ENCODE measurements at regions not wholly inside any gene's neighbourhood (a gene's known extent, or its start where the extent isn't known, plus 50 kb on each side); places are given as distances from the start of the nearest gene placed in this dataset.

DNA sequence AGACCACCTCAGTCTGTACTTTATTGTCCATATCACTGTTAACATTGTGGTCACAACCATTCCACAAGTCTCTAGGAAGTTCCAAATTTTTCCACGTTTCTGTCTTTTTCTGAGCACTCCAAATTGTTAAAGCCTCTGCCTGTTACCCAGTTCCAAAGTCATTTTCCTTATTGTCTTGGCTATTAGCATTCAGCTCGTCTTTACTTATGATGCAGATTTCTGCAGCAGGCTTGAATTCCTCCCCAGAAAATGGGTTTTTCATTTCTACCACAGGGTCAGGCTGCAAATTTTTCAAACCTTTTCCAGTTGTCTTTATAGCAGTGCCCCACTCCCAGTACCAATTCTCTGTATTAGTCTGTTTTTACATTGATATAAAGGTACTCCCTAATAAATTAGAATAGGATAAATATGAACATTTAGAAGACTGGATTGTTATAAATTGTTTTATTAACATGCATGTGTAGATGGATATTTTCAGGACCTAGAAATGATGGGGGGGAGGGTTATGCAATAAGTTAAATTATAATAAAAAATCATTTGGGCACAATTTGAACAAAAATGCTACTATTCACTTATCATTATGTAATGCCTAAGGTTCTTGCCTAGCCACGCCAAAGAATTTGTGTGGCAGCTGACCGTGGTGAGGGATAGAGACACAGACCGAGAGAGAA is 595.3 kb upstream of the ADGRB3 start:
- H4K20me1 ChIP-seq (ENCODE audit: insufficient read depth) = no peaks in the 10 kb centered on the region
- no peak for TF ChIP-seq CTCF (conservative IDR thresholded peaks at IDR 0.05; ENCODE audit: low read depth, low read length)
- no peaks in the 10 kb centered on the region for H3K4me1 ChIP-seq (ENCODE audit: low read depth, poor library complexity, severe bottlenecking)
- H3K27me3 ChIP-seq (ENCODE audit: insufficient read depth, low read depth) = no peaks in the 10 kb centered on the region
- H3K36me3 ChIP-seq (ENCODE audit: insufficient read depth) = no peaks in the 10 kb centered on the region
- no peak overlapping the region for H3K27ac ChIP-seq
- no peaks in the 10 kb centered on the region for H3K79me2 ChIP-seq (ENCODE audit: insufficient read depth, low read depth)
- no peak overlapping the region for H3K4me3 ChIP-seq (IDR thresholded peaks at IDR 0.05; ENCODE audit: insufficient read depth, low read depth, low read length)
- H2AFZ ChIP-seq (ENCODE audit: low read depth) = no peak overlapping the region
- H3K4me2 ChIP-seq = no peak overlapping the region
- H3K9ac ChIP-seq = no peak overlapping the region

DNA sequence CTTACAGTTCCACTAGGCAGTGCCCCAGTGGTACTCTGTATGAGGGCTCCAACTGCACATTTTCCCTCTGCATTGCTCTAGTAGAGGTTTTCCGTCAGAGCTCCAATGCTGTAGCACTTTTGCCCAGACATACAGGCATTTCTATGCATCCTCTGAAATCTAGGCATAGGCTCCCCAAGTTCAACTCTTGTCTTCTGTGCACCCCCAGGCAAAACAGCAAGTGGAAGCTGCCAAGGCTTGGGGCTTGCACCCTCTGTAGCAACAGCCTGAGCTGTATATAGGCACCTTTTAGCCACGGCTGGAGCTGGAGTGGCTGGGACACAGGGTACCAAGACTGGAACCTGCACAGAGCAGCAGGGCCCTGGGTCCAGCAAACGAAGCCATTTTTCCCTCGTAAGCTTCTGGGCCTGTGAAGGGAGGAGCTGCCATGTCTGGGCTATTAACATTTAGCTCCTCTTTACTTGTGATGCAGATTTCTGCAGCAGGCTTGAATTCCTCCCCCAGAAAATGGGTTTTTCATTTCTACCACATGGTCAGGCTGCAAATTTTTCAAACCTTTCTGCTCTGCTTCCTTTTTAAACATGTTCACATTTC is 596.2 kb upstream of the ADGRB3 start:
- Histone ChIP-seq H3K9ac (no peak overlapping the region), H3K4me3 (IDR thresholded peaks at IDR 0.05; ENCODE audit: insufficient read depth, low read depth, low read length) (no peak overlapping the region), H3K4me2 (no peak overlapping the region), H3K27ac (no peak overlapping the region), H2AFZ (ENCODE audit: low read depth) (no peak overlapping the region), H4K20me1 (ENCODE audit: insufficient read depth) (no peaks in the 10 kb centered on the region), H3K27me3 (ENCODE audit: insufficient read depth, low read depth) (no peaks in the 10 kb centered on the region), H3K4me1 (ENCODE audit: low read depth, poor library complexity, severe bottlenecking) (no peaks in the 10 kb centered on the region), H3K79me2 (ENCODE audit: insufficient read depth, low read depth) (no peaks in the 10 kb centered on the region), H3K36me3 (ENCODE audit: insufficient read depth) (no peaks in the 10 kb centered on the region)
- TF ChIP-seq CTCF (conservative IDR thresholded peaks at IDR 0.05; ENCODE audit: low read depth, low read length) = no peak

GRCh38 chr6:68032217-68032616 is 602.9 kb upstream of the ADGRB3 start:
- TF ChIP-seq CTCF (conservative IDR thresholded peaks at IDR 0.05; ENCODE audit: low read depth, low read length) = no peak
- no peaks in the 10 kb centered on the region for H3K79me2 ChIP-seq (ENCODE audit: insufficient read depth, low read depth)
- H2AFZ ChIP-seq (ENCODE audit: low read depth) = no peak overlapping the region
- H3K4me3 ChIP-seq (IDR thresholded peaks at IDR 0.05; ENCODE audit: insufficient read depth, low read depth, low read length) = no peak overlapping the region
- H3K27me3 ChIP-seq (ENCODE audit: insufficient read depth, low read depth) = no peaks in the 10 kb centered on the region
- H3K27ac ChIP-seq = no peak overlapping the region
- H3K9ac ChIP-seq = no peak overlapping the region
- no peaks in the 10 kb centered on the region for H3K36me3 ChIP-seq (ENCODE audit: insufficient read depth)
- H3K4me1 ChIP-seq (ENCODE audit: low read depth, poor library complexity, severe bottlenecking) = no peaks in the 10 kb centered on the region
- no peak overlapping the region for H3K4me2 ChIP-seq
- H4K20me1 ChIP-seq (ENCODE audit: insufficient read depth) = no peaks in the 10 kb centered on the region

DNA sequence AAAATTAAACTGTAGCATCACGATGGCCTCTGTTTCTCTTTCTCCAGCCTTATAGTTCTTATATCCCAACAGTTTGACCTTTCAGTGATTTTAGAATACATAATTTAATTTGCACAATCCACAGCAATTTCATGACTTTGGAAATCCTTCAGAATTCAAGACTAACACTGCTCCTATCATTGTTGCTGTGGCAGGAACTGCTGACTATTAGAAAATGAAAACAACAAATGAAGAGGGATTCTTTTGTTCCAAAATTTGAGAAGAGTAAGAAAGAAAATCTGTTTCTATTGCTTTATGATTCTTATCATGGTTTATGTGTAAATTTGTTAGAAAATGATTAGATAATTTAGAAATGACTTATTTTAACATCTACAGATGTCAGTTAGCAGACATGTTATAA is 604.0 kb upstream of the ADGRB3 start:
- H3K36me3 ChIP-seq (ENCODE audit: insufficient read depth) = no peaks in the 10 kb centered on the region
- no peak for TF ChIP-seq CTCF (conservative IDR thresholded peaks at IDR 0.05; ENCODE audit: low read depth, low read length)
- no peak overlapping the region for H3K9ac ChIP-seq
- H3K27me3 ChIP-seq (ENCODE audit: insufficient read depth, low read depth) = no peaks in the 10 kb centered on the region
- H3K4me3 ChIP-seq (IDR thresholded peaks at IDR 0.05; ENCODE audit: insufficient read depth, low read depth, low read length) = no peak overlapping the region
- H3K4me2 ChIP-seq = no peak overlapping the region
- H4K20me1 ChIP-seq (ENCODE audit: insufficient read depth) = no peaks in the 10 kb centered on the region
- no peaks in the 10 kb centered on the region for H3K79me2 ChIP-seq (ENCODE audit: insufficient read depth, low read depth)
- no peaks in the 10 kb centered on the region for H3K4me1 ChIP-seq (ENCODE audit: low read depth, poor library complexity, severe bottlenecking)
- no peak overlapping the region for H3K27ac ChIP-seq
- H2AFZ ChIP-seq (ENCODE audit: low read depth) = no peak overlapping the region
